NCI-H146 (cell line): ENCODE measurements at regions not wholly inside any gene's neighbourhood (a gene's known extent, or its start where the extent isn't known, plus 50 kb on each side); places are given as distances from the start of the nearest gene placed in this dataset.
"Not testable (repeated sequence)": the region's sequence is repeated elsewhere in the genome, so short reads cannot be mapped to it uniquely, and the experiment has no call there.

Experiments used
- DNase-seq: peaks from one replicate; lab custom pipeline; 2025; lab: John Stamatoyannopoulos, UW

GRCh38 chr6:142016666-142017065 is 116.1 kb upstream of the GJE1 start:
- DNase-seq: not testable (repeated sequence)

GRCh38 chr6:142015463-142015862 is 117.3 kb upstream of the GJE1 start:
- DNase-seq: not testable (repeated sequence)

- DNase-seq: no peak
These were observed 117.7 kb upstream of the GJE1 start for GRCh38 chr6:142015011-142015410.

GRCh38 chr6:142014515-142014914 is 118.2 kb upstream of the GJE1 start:
- DNase-seq: peak; percentile 26

- DNase-seq: no peak
These were observed 118.7 kb upstream of the GJE1 start for GRCh38 chr6:142013875-142014495.

- DNase-seq: no peak
These were observed 119.4 kb upstream of the GJE1 start for GRCh38 chr6:142013287-142013686.

- no peak for DNase-seq
These were observed 121.0 kb upstream of the GJE1 start for GRCh38 chr6:142011775-142012174.

GRCh38 chr6:142011156-142011555 is 121.6 kb upstream of the GJE1 start:
- DNase-seq: no peak

- DNase-seq: no peak
These were observed 123.1 kb upstream of the GJE1 start for GRCh38 chr6:142009647-142010046.

- DNase-seq: no peak
These were observed 123.9 kb upstream of the GJE1 start for GRCh38 chr6:142008781-142009180.

GRCh38 chr6:142008016-142008735 is 124.5 kb upstream of the GJE1 start:
- no peak for DNase-seq

GRCh38 chr6:142005021-142005420 is 127.7 kb upstream of the GJE1 start:
- DNase-seq: no peak

GRCh38 chr6:142002825-142003405 is 129.8 kb upstream of the GJE1 start:
- DNase-seq: no peak

GRCh38 chr6:141996823-141997222 is 135.9 kb upstream of the GJE1 start:
- DNase-seq: no peak

- no peak for DNase-seq
These were observed 140.6 kb upstream of the GJE1 start for GRCh38 chr6:141992109-141992508.

- DNase-seq: no peak
These were observed 141.9 kb upstream of the GJE1 start for GRCh38 chr6:141990840-141991239.

- no peak for DNase-seq
These were observed 143.1 kb upstream of the GJE1 start for GRCh38 chr6:141989706-141989959.

- DNase-seq: peak; percentile 63
These were observed 143.6 kb upstream of the GJE1 start for GRCh38 chr6:141988954-141989705.

- DNase-seq: no peak
These were observed 144.4 kb upstream of the GJE1 start for GRCh38 chr6:141988327-141988726.

- DNase-seq: no peak
These were observed 146.3 kb upstream of the GJE1 start for GRCh38 chr6:141986457-141986856.

GRCh38 chr6:141981190-141981589 is 151.5 kb upstream of the GJE1 start:
- DNase-seq: no peak

GRCh38 chr6:141977782-141978181 is 154.9 kb upstream of the GJE1 start:
- DNase-seq: no peak

- DNase-seq: no peak
These were observed 155.7 kb upstream of the GJE1 start for GRCh38 chr6:141976994-141977393.
